HG02642 (cell line): ENCODE measurements at regions not wholly inside any gene's neighbourhood (a gene's known extent, or its start where the extent isn't known, plus 50 kb on each side); places are given as distances from the start of the nearest gene placed in this dataset.

Source experiments
- ATAC-seq: cut with Tn5 transposase; IDR thresholded peaks from one replicate; pipeline ENCODE4 v1.9.1; 2021; ENCODE audit warnings: mild to moderate bottlenecking; ENCODE audit not compliant: unreplicated experiment, poor library complexity

DNA sequence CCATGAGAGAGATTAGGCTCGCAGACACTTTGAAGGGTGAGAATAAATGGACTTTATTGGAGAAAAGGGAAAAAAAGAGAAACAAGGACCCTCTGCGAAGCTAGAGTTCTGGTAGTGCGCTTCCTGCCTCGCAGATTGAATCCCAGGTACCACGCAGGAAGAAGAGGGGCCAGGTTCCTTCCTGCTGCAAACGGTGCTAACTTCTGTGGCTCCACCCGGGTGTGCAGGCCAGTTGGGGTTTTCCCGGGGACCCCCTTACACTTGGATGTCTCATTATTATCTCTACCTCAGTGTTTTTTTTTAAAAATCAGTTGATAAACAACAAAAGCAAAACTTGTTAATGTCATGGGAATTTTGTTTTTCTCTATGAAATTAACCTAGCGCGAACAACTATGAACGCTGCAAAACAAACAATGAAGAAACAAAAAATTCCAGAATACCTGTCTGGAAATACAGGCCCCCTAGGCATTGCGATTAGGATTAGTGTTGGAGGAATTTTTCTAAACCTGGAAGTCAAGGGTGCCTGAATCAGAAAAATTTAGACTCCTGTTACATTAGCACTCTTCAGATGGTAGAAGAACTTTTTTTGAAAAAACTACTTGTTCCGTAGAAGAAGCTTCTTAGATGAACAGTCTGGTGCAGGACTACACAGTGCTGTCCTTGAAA is 414.5 kb downstream of the MAN2A1 start:
- no peak for ATAC-seq

DNA sequence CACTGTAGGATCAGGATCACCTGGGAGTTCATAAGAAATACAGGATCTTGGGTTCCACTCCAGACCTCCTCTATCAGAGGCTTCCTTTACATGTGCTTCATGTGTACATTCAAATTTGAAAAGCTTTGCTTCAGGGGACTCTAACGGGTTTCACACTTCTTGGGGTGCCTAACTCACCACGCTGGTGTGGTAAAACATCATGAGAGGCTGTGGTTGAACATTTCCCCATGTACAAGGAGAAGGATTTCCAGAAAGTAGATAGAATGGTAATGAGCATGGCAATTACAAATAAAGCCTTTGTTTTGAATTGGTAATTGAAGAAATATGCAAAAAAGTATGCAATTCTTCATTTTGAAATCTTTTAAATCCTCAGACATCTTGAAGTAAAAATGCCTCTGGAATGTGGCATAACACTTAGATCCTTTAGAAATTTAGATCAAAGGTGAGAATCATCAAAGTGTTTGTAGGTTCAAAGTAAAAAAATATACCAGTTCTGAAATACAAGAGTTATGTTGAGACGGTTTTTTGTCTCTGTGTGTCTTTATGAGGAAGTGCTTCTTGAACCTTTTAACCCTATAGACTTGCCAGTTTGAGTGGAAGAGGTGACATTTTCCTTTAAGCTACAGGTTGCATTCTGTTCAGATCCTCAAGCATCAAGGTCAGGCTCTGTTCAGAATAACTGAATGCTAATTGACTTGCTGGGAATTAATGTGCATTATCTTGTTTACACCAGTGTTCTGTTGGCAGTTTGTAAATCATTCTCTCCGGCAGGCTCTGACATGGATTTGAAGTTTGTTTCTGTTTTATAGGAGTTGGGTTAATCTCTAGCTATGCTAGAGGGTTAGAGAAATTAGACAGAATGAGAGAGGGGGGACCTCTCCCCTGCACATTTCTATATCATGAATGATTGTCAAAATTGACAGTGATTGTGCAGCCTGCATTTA is 415.3 kb downstream of the MAN2A1 start:
- no peak for ATAC-seq

DNA sequence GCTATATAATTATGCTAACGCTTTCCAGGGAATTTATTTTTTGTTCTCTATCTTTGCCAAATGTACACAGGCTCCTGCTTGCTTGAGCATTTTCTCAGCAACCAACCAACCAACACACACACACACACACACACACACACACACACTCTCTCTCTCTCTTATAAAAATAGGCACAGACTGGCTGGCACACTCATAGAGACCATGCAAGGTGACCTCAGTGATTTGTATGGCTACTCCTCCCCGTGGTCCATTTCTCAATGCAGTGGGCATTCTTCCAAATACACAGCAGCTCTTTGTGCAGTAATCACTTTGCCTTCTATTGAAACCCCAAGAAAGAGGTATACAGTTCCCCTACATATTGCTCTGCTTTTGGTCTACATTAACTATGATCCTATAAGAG is 416.0 kb downstream of the MAN2A1 start:
- no peak for ATAC-seq

GRCh38 chr5:110106750-110107149 is 417.0 kb downstream of the MAN2A1 start:
- ATAC-seq, result no peak

GRCh38 chr5:110108520-110108919 is 418.8 kb downstream of the MAN2A1 start:
- no peak for ATAC-seq

- ATAC-seq, result no peak
These were observed 419.9 kb downstream of the MAN2A1 start for GRCh38 chr5:110109667-110110066.

GRCh38 chr5:110112348-110112747 is 422.6 kb downstream of the MAN2A1 start:
- no peak for ATAC-seq

DNA sequence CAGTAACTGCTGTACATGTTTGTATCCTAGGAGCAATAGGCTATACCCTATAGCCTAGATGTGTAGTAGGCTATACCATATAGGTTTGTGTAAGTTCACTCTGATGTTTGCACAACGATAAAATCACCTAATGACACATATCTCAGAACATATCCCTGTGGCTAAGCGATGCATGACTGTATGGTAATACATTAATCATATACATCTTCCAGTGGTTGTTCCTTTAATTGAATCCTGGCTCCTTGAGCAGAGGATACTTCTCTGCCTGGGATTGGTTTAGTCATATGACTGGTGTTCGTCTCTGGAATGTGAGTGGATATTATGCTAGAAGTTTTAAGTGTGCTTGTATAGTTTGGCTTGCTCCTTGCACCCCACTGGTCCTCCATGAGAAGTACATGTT is 425.8 kb downstream of the MAN2A1 start:
- ATAC-seq, result no peak

DNA sequence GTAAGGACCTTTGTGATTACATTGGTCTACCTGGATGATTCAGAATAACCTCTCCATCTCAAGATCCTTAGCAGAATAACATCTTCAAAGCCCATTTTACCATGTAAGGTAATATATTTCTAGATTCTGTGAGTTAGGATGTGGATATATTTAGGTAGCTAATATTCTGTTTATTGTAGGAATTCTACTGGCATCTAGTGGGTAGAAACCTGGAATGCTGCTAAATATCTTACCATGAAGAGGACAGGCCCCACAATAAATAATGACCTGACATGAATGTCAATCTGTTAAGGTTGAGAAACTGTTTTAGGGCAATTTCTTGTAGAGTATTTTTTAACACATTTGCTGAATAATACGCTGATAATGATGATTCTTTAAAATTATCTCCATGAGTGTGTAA is 426.8 kb downstream of the MAN2A1 start:
- ATAC-seq, result no peak

- ATAC-seq, result no peak
These were observed 445.5 kb downstream of the MAN2A1 start for GRCh38 chr5:110134963-110135935.

GRCh38 chr5:110150199-110150598 is 460.5 kb downstream of the MAN2A1 start:
- no peak for ATAC-seq

- no peak for ATAC-seq
These were observed 469.5 kb downstream of the MAN2A1 start for GRCh38 chr5:110159202-110159601.

GRCh38 chr5:110161162-110161561 is 471.4 kb downstream of the MAN2A1 start:
- ATAC-seq, result no peak

DNA sequence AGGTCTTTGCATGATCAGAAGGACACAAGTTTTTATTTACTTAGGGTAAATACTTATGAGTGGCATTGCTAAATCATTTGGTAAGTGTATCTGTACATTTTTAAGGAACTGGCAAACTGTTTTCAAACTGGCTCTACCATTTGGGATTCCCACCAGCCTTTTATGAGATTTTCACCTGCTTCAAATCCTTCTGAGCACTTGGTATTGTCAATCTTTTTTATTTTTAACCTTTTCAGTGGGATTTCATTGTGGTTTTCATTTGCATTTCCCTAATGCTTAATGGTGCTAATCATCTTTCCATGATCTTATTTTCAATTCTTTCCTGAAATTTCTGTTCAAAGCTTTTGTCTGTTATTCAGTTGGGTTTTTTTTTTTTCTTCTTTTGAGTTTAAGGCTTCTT is 475.6 kb downstream of the MAN2A1 start:
- ATAC-seq, result no peak

DNA sequence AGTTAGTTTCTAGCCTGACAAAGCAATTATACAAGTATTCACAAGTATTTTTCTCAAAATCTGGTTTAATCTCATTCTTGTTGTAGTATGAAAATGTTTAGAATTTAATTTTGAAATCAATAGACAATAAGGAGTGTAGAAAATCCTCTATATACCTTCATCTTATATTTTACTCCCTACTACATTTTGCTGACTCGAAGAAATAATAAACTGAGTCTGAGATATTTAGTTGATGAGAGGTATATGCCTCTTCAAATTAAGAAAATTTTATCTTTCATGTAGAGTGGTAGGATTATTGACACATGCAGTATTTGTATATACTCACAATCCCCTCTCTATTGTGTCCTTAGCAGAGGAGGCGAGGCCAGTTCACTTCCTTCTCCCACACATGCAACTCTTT is 477.7 kb downstream of the MAN2A1 start:
- no peak for ATAC-seq

GRCh38 chr5:110169461-110169860 is 479.7 kb downstream of the MAN2A1 start:
- ATAC-seq, result no peak

GRCh38 chr5:110177729-110178128 is 488.0 kb downstream of the MAN2A1 start:
- ATAC-seq, result no peak

DNA sequence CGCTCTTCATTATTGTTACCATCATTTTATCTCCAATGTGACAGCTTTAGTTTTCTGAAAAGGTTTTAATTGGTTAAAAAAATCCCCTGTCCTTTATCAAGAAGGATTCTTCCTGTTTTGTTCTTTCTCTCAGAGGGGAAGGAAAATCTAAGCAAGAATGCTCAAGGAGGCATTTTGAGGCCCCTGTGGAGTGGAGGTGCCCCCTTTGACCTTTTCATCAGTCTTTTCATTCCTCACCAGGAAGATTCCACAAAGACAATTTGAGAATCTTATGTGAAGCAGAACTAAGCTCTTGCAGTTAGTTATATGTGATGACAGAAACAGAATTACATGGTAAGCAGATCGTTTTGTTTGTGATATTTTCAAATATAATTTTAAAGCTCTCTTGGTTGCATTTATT is 489.6 kb downstream of the MAN2A1 start:
- ATAC-seq, result no peak

DNA sequence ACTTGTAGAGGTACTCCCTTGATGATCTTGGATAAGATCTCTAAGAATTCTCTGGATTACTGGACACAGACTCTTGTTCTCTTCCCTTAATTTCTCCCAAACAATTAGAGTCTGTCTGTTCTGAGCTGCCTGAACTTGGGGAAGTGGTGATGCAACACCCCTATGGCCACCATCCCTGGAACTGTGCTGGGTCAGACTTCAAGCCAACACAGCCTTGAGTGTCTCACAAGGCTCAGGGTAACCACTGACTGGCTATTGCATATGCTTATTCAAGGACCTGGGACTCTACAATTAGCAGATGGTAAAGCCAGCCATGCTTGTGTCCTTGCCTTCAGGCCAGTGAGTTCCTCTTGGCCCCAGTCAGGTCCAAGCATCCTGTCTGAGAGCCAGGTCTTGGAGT is 504.5 kb downstream of the MAN2A1 start:
- no peak for ATAC-seq

- no peak for ATAC-seq
These were observed 505.6 kb downstream of the MAN2A1 start for GRCh38 chr5:110195288-110195687.

DNA sequence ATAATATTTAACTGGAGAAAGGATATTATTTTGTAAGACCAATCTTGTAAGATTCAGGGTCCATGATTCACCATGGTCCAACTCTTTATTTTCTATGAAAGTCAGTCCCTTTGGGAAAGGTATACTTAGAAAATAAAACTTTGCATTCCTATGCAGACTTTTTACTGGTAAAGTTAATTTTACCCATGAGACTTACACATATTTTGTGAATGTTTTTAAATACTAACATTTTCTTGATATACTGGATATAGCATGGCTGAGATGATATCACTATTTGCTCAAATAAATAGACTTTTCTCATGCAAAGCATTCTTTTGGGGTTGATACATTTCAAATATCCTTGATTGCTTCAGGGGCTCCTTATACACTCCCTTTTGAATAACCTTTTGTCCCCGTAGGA is 512.1 kb downstream of the MAN2A1 start:
- no peak for ATAC-seq
